Hematopoietic multipotent progenitor cell treated with erythropoietin and hydrocortisone succinate and interleukin-3 and kit ligand, for 17 days (in vitro differentiated cells): ENCODE measurements at regions not wholly inside any gene's neighbourhood (a gene's known extent, or its start where the extent isn't known, plus 50 kb on each side); places are given as distances from the start of the nearest gene placed in this dataset.

Experiments
- DNase-seq: peaks from one replicate; pipeline ENCODE4 v3.0.0-alpha.2; 2015; ENCODE audit warnings: low spot score

- no peak for DNase-seq
These were observed 1540.6 kb upstream of the GBE1 start for GRCh38 chr3:83302091-83302490.

- no peak for DNase-seq
These were observed 1556.2 kb upstream of the GBE1 start for GRCh38 chr3:83317605-83318004.

- DNase-seq: no peak
These were observed 1559.3 kb upstream of the GBE1 start for GRCh38 chr3:83320726-83321125.

GRCh38 chr3:83321457-83321856 lies 1560.0 kb upstream of the GBE1 start:
- no peak for DNase-seq

- no peak for DNase-seq
These were observed 1560.4 kb upstream of the GBE1 start for GRCh38 chr3:83321891-83322290.

GRCh38 chr3:83354205-83354604 lies 1592.8 kb upstream of the GBE1 start:
- DNase-seq: no peak

GRCh38 chr3:83393276-83393675 lies 1565.5 kb upstream of the CADM2 start:
- DNase-seq: no peak

- no peak for DNase-seq
These were observed 1554.9 kb upstream of the CADM2 start for GRCh38 chr3:83403927-83404326.

GRCh38 chr3:83426300-83426699 lies 1532.5 kb upstream of the CADM2 start:
- no peak for DNase-seq

GRCh38 chr3:83434880-83435587 lies 1523.8 kb upstream of the CADM2 start:
- DNase-seq: no peak

- DNase-seq: no peak
These were observed 1520.6 kb upstream of the CADM2 start for GRCh38 chr3:83438188-83438587.

GRCh38 chr3:83453056-83453455 lies 1505.7 kb upstream of the CADM2 start:
- DNase-seq: no peak

GRCh38 chr3:83454353-83454752 lies 1504.4 kb upstream of the CADM2 start:
- no peak for DNase-seq

- no peak for DNase-seq
These were observed 1501.2 kb upstream of the CADM2 start for GRCh38 chr3:83457551-83457950.

GRCh38 chr3:83460052-83460451 lies 1498.7 kb upstream of the CADM2 start:
- DNase-seq: no peak

- DNase-seq: no peak
These were observed 1497.4 kb upstream of the CADM2 start for GRCh38 chr3:83461411-83461810.

GRCh38 chr3:83477563-83477962 lies 1481.2 kb upstream of the CADM2 start:
- DNase-seq: no peak

- no peak for DNase-seq
These were observed 1476.3 kb upstream of the CADM2 start for GRCh38 chr3:83482402-83483070.

- DNase-seq: no peak
These were observed 1462.3 kb upstream of the CADM2 start for GRCh38 chr3:83496462-83496861.

GRCh38 chr3:83498361-83499016 lies 1460.3 kb upstream of the CADM2 start:
- no peak for DNase-seq

GRCh38 chr3:83500422-83500821 lies 1458.4 kb upstream of the CADM2 start:
- no peak for DNase-seq

- no peak for DNase-seq
These were observed 1457.9 kb upstream of the CADM2 start for GRCh38 chr3:83500931-83501330.

GRCh38 chr3:83513051-83513450 lies 1445.7 kb upstream of the CADM2 start:
- no peak for DNase-seq
